OCI-LY7 (cell line): ENCODE measurements at regions not wholly inside any gene's neighbourhood (a gene's known extent, or its start where the extent isn't known, plus 50 kb on each side); places are given as distances from the start of the nearest gene placed in this dataset.

Source experiments
- BruUV-seq: library from RNA; stranded (reverse); fragments of 400-500 nt; replicated peaks from 2 replicates; lab custom pipeline; 2021; lab: Mats Ljungman, UMichigan
- CTCF ChIA-PET: fragments of 300-600 bp; sonication (Branson Sonifier 250); formaldehyde crosslinking; loops from one replicate; lab custom pipeline; 2022; ENCODE audit warnings: antibody characterized with exemption; ENCODE audit not compliant: unreplicated experiment; lab: Charles Lee
- POLR2A ChIA-PET: fragments of 300-600 bp; sonication (Branson Sonifier 250); formaldehyde crosslinking; loops from one replicate; lab custom pipeline; 2022; ENCODE audit warnings: antibody characterized with exemption; lab: Charles Lee
- DNase-seq: peaks from one replicate; pipeline ENCODE4 v3.0.0-alpha.2; 2015; ENCODE audit warnings: low spot score
- H2AFZ ChIP-seq: fragments of 200-600 bp; sonication (generic), shearing (Covaris generic); 2 replicates; pipeline ENCODE4 v1.6.1; 2014; ENCODE audit warnings: mild to moderate bottlenecking, antibody characterized with exemption, low read length, moderate library complexity
- H3K27ac ChIP-seq: fragments of 200-600 bp; sonication (generic); 2 replicates; pipeline ENCODE4 v1.5.1; 2014; ENCODE audit warnings: mixed run types, low read depth, mild to moderate bottlenecking, moderate library complexity, low read length, inconsistent platforms; ENCODE audit not compliant: poor library complexity, severe bottlenecking
- H3K36me3 ChIP-seq: fragments of 200-600 bp; sonication (generic); 2 replicates; pipeline ENCODE4 v1.6.1; 2014; ENCODE audit warnings: mild to moderate bottlenecking, antibody characterized with exemption, low read length, moderate library complexity, mixed read lengths; ENCODE audit not compliant: insufficient read depth
- H3K4me1 ChIP-seq: fragments of 200-600 bp; sonication (generic); 2 replicates; pipeline ENCODE4 v1.5.1; 2014; ENCODE audit warnings: mild to moderate bottlenecking, low read length; ENCODE audit not compliant: insufficient read depth, poor library complexity, severe bottlenecking
- H3K4me2 ChIP-seq: fragments of 200-600 bp; sonication (generic); 2 replicates; pipeline ENCODE4 v1.6.1; 2014; ENCODE audit warnings: mild to moderate bottlenecking, low read length
- H3K4me3 ChIP-seq: fragments of 200-600 bp; sonication (generic); 2 replicates; pipeline ENCODE4 v1.5.1; 2014; ENCODE audit warnings: mild to moderate bottlenecking, low read depth, low read length; ENCODE audit not compliant: poor library complexity, severe bottlenecking
- H3K79me2 ChIP-seq: fragments of 200-600 bp; sonication (generic); 2 replicates; pipeline ENCODE4 v1.6.1; 2016; ENCODE audit warnings: low read depth, mild to moderate bottlenecking, low read length, moderate library complexity, mixed read lengths; ENCODE audit not compliant: insufficient read depth
- H3K9me2 ChIP-seq: fragments of 200-600 bp; sonication (generic); 2 replicates; pipeline ENCODE4 v1.6.1; 2016; ENCODE audit warnings: mild to moderate bottlenecking, low read length, mixed read lengths; ENCODE audit not compliant: insufficient read depth
- H3K9me3 ChIP-seq: fragments of 200-600 bp; sonication (generic); 2 replicates; pipeline ENCODE4 v1.6.1; 2014; ENCODE audit warnings: mild to moderate bottlenecking, mixed run types, low read length, mixed read lengths
- H4K20me1 ChIP-seq: fragments of 200-600 bp; sonication (generic); 2 replicates; pipeline ENCODE4 v1.6.1; 2014; ENCODE audit warnings: mild to moderate bottlenecking, antibody characterized with exemption, low read length, moderate library complexity, mixed read lengths; ENCODE audit not compliant: insufficient read depth
- CTCF ChIP-seq: fragments of 200-600 bp; sonication (generic); conservative IDR thresholded peaks from 2 replicates; pipeline ENCODE4 v1.5.1; 2014; ENCODE audit warnings: mild to moderate bottlenecking, antibody characterized with exemption, low read length, moderate library complexity, mixed read lengths
- EZH2phosphoT487 ChIP-seq: fragments of 200-600 bp; sonication (generic); IDR thresholded peaks from 2 replicates; pipeline ENCODE4 v1.6.1; 2018; ENCODE audit warnings: low read depth, borderline replicate concordance, mild to moderate bottlenecking, mixed run types, antibody characterized with exemption, low read length, moderate library complexity, mixed read lengths
- intact Hi-C: fragments of 100-400 bp; cut with micrococcal nuclease; formaldehyde crosslinking; loops from one replicate; pipeline ENCODE4 v1.10.0; 2022; ENCODE audit not compliant: unreplicated experiment

- no peak overlapping the region for H3K4me3 ChIP-seq
- intact Hi-C loops: no loop called here
- H3K79me2 ChIP-seq: no peaks in the 10 kb centered on the region
- no peak overlapping the region for H3K4me2 ChIP-seq
- H2AFZ ChIP-seq: no peak overlapping the region
- CTCF ChIA-PET: no interaction called here
- H3K27ac ChIP-seq: no peak overlapping the region
- H3K9me3 ChIP-seq: no peaks in the 10 kb centered on the region
- TF ChIP-seq EZH2phosphoT487: no peak
- no peak for TF ChIP-seq CTCF
- H3K4me1 ChIP-seq: no peaks in the 10 kb centered on the region
- no peak for DNase-seq
- POLR2A ChIA-PET: interaction anchor here (0.9 kb wide), 1 partner anchor 36 kb away, joined by 3 read pairs; no protein-coding TSS in a partner anchor
- H3K9me2 ChIP-seq: no peaks in the 10 kb centered on the region
- no TSS peak for BruUV-seq
- no peaks in the 10 kb centered on the region for H4K20me1 ChIP-seq
- H3K36me3 ChIP-seq: no peaks in the 10 kb centered on the region
Measured at GRCh38 chr10:123515661-123516060, 150.5 kb upstream of the GPR26 start.

GRCh38 chr10:123516291-123516690, 149.9 kb upstream of the GPR26 start:
- Histone ChIP-seq H3K4me1 (no peaks in the 10 kb centered on the region), H3K9me3 (no peaks in the 10 kb centered on the region), H3K4me3 (no peak overlapping the region), H3K4me2 (no peak overlapping the region), H3K36me3 (no peaks in the 10 kb centered on the region), H2AFZ (no peak overlapping the region), H3K9me2 (no peaks in the 10 kb centered on the region), H4K20me1 (no peaks in the 10 kb centered on the region), H3K79me2 (no peaks in the 10 kb centered on the region), H3K27ac (no peak overlapping the region)
- no TSS peak for BruUV-seq
- ChIA-PET POLR2A (no interaction called here), CTCF (interaction anchor here (0.6 kb wide), 1 partner anchor 287 kb away, joined by 4 read pairs; no protein-coding TSS in a partner anchor)
- TF ChIP-seq CTCF (no peak), EZH2phosphoT487 (no peak)
- intact Hi-C loops: no loop called here
- no peak for DNase-seq

GRCh38 chr10:123517426-123517825, 148.7 kb upstream of the GPR26 start:
- Histone ChIP-seq H3K4me3 (no peak overlapping the region), H3K4me1 (peaks cover under 1% of the 10 kb centered on the region), H3K9me3 (no peaks in the 10 kb centered on the region), H3K79me2 (no peaks in the 10 kb centered on the region), H2AFZ (no peak overlapping the region), H3K4me2 (no peak overlapping the region), H4K20me1 (no peaks in the 10 kb centered on the region), H3K9me2 (no peaks in the 10 kb centered on the region), H3K27ac (no peak overlapping the region), H3K36me3 (no peaks in the 10 kb centered on the region)
- intact Hi-C loops: no loop called here
- ChIA-PET CTCF (no interaction called here), POLR2A (no interaction called here)
- DNase-seq: no peak
- BruUV-seq: no TSS peak
- TF ChIP-seq CTCF (no peak), EZH2phosphoT487 (no peak)
